ENCODE measurements at regions not wholly inside any gene's neighbourhood (a gene's known extent, or its start where the extent isn't known, plus 50 kb on each side); places are given as distances from the start of the nearest gene placed in this dataset.

DNA sequence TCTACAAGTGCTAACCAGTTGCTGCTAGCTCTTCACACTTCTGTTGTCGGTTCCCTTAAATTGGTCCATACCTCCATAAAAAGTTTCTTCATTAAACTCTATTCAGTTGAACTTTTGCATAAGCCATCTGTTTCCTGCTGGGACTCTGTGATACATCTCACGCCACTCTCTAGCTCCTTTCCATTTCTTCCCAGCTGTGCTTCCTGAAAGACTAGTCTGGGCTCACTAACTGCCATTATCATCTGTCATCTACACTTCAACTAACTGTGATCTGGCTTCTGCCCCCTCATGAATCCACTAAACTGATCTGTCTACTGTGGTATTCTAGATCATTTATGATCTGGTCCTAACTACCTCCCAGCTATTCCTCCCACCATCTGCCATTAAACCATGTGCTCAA is 78.3 kb downstream of the ELAPOR2 start:
- Histone ChIP-seq H3K27ac (ENCODE audit: low read length) (no peak overlapping the region), H3K4me1 (ENCODE audit: low read length) (peaks cover 12% of the 10 kb centered on the region), H3K4me2 (ENCODE audit: low read length) (no peak overlapping the region), H4K20me1 (ENCODE audit: insufficient read depth, low read length) (no peaks in the 10 kb centered on the region), H3K9me3 (ENCODE audit: insufficient read depth, low read length) (no peaks in the 10 kb centered on the region), H2AFZ (ENCODE audit: low read depth, low read length) (no peak overlapping the region), H3K9ac (ENCODE audit: low read length) (no peak overlapping the region), H3K36me3 (replicated peaks; ENCODE audit: low read depth, low read length) (no peaks in the 10 kb centered on the region), H3K4me3 (ENCODE audit: low read length) (no peak overlapping the region), H3K27me3 (ENCODE audit: low read depth, low read length) (peaks cover 36% of the 10 kb centered on the region), H3K79me2 (ENCODE audit: low read length) (no peaks in the 10 kb centered on the region)
- TF ChIP-seq EZH2phosphoT487 (IDR thresholded peaks at IDR 0.05; ENCODE audit: low read depth): no peak
- TF ChIP-seq, protein P1, sequence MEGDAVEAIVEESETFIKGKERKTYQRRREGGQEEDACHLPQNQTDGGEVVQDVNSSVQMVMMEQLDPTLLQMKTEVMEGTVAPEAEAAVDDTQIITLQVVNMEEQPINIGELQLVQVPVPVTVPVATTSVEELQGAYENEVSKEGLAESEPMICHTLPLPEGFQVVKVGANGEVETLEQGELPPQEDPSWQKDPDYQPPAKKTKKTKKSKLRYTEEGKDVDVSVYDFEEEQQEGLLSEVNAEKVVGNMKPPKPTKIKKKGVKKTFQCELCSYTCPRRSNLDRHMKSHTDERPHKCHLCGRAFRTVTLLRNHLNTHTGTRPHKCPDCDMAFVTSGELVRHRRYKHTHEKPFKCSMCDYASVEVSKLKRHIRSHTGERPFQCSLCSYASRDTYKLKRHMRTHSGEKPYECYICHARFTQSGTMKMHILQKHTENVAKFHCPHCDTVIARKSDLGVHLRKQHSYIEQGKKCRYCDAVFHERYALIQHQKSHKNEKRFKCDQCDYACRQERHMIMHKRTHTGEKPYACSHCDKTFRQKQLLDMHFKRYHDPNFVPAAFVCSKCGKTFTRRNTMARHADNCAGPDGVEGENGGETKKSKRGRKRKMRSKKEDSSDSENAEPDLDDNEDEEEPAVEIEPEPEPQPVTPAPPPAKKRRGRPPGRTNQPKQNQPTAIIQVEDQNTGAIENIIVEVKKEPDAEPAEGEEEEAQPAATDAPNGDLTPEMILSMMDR (IDR thresholded peaks at IDR 0.05; ENCODE audit: low read depth, low read length): no peak

DNA sequence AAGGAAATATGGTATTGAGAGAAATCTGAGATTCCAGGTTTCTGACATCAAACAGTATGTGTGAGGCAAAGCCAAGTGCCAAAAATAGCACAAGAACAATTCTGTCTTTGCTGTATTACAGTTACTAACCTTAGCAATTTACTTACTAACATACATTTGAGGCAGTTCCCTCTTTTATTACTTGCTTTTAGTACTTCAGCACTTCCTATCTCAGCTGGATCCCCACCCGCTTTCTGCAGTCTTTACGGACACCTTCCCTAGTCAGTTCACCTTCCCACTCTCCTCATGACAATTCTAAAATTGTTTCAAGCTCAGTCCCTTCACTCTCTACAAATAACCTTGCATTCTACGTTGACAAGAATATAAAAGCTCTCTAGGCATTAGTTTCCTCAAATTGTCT is 79.2 kb downstream of the ELAPOR2 start:
- Histone ChIP-seq H4K20me1 (ENCODE audit: insufficient read depth, low read length) (no peaks in the 10 kb centered on the region), H3K79me2 (ENCODE audit: low read length) (no peaks in the 10 kb centered on the region), H3K9ac (ENCODE audit: low read length) (no peak overlapping the region), H3K4me3 (ENCODE audit: low read length) (no peak overlapping the region), H3K9me3 (ENCODE audit: insufficient read depth, low read length) (no peaks in the 10 kb centered on the region), H3K4me1 (ENCODE audit: low read length) (peaks cover 12% of the 10 kb centered on the region), H3K4me2 (ENCODE audit: low read length) (no peak overlapping the region), H3K27me3 (ENCODE audit: low read depth, low read length) (peaks cover 41% of the 10 kb centered on the region), H3K36me3 (replicated peaks; ENCODE audit: low read depth, low read length) (no peaks in the 10 kb centered on the region), H3K27ac (ENCODE audit: low read length) (no peak overlapping the region), H2AFZ (ENCODE audit: low read depth, low read length) (no peak overlapping the region)
- no peak for TF ChIP-seq EZH2phosphoT487 (IDR thresholded peaks at IDR 0.05; ENCODE audit: low read depth)
- TF ChIP-seq, protein P1 (IDR thresholded peaks at IDR 0.05; ENCODE audit: low read depth, low read length): no peak

DNA sequence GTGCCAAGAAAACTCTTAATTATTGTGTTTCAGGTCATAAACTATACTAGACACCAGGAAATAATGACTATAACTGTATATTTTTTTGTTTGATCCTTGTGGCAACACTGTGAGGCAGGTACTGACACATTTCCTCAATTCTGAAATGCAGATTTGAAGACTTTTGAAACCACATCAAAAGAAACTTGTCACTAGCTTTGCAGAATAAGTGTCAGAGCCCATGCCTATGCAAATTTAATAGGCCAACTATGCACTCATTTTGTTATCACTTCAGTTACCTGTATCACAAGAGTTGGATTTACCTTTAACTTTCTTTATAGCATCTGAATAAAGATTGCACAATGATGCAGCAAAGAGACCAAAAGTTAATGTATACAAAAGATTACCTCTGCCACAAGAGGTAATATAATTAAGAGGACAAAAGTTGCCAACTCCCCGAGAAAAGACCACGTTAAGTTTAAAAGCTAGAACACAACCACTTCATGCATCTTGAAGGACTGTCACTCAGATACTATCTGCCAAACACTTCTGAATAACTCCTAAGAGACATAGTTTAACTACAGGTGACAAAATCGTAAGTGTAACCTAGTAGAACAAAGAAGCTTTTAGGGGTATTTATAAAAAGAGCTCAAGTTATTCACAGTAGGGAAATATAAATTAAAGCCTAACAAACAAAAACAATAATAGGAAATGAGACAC is 80.5 kb downstream of the ELAPOR2 start:
- Histone ChIP-seq H3K4me2 (ENCODE audit: low read length) (0 out of 2 replicates have a peak overlapping the region, but pooled peaks have one; percentile 4), H3K79me2 (ENCODE audit: low read length) (no peaks in the 10 kb centered on the region), H3K27ac (ENCODE audit: low read length) (no peak overlapping the region), H4K20me1 (ENCODE audit: insufficient read depth, low read length) (no peaks in the 10 kb centered on the region), H3K4me1 (ENCODE audit: low read length) (peaks cover 12% of the 10 kb centered on the region), H3K4me3 (ENCODE audit: low read length) (no peak overlapping the region), H3K36me3 (replicated peaks; ENCODE audit: low read depth, low read length) (no peaks in the 10 kb centered on the region), H3K9ac (ENCODE audit: low read length) (no peak overlapping the region), H2AFZ (ENCODE audit: low read depth, low read length) (no peak overlapping the region), H3K9me3 (ENCODE audit: insufficient read depth, low read length) (no peaks in the 10 kb centered on the region), H3K27me3 (ENCODE audit: low read depth, low read length) (peaks cover 44% of the 10 kb centered on the region)
- TF ChIP-seq, protein P1 (IDR thresholded peaks at IDR 0.05; ENCODE audit: low read depth, low read length): no peak
- TF ChIP-seq EZH2phosphoT487 (IDR thresholded peaks at IDR 0.05; ENCODE audit: low read depth): no peak

DNA sequence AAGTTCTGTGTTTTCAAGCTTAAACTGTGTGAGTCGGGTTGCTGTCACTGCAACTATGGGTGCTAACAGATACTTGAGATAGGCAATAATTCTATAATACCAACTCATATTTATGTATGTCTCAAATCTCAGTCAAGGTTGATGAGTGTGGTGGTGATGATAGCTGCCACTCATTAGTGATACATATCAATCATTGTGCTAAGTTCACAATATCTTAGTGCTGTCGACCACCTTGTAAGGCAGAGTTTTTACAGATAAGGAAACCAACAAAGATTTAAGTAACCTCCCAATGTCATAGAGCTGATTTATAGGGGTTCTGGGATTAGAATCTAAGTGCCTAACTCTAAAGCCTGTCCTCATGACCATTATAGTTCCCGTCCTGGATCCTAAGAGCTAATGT is 82.5 kb downstream of the ELAPOR2 start:
- Histone ChIP-seq H3K4me3 (ENCODE audit: low read length) (no peak overlapping the region), H3K4me2 (ENCODE audit: low read length) (no peak overlapping the region), H3K36me3 (replicated peaks; ENCODE audit: low read depth, low read length) (no peaks in the 10 kb centered on the region), H4K20me1 (ENCODE audit: insufficient read depth, low read length) (no peaks in the 10 kb centered on the region), H3K9ac (ENCODE audit: low read length) (no peak overlapping the region), H3K27me3 (ENCODE audit: low read depth, low read length) (peaks cover 44% of the 10 kb centered on the region), H3K4me1 (ENCODE audit: low read length) (peaks cover 12% of the 10 kb centered on the region), H2AFZ (ENCODE audit: low read depth, low read length) (no peak overlapping the region), H3K27ac (ENCODE audit: low read length) (no peak overlapping the region), H3K9me3 (ENCODE audit: insufficient read depth, low read length) (no peaks in the 10 kb centered on the region), H3K79me2 (ENCODE audit: low read length) (no peaks in the 10 kb centered on the region)
- TF ChIP-seq, protein P1 (IDR thresholded peaks at IDR 0.05; ENCODE audit: low read depth, low read length): no peak
- no peak for TF ChIP-seq EZH2phosphoT487 (IDR thresholded peaks at IDR 0.05; ENCODE audit: low read depth)
